ENCODE measurements at regions not wholly inside any gene's neighbourhood (a gene's known extent, or its start where the extent isn't known, plus 50 kb on each side); places are given as distances from the start of the nearest gene placed in this dataset.

DNA sequence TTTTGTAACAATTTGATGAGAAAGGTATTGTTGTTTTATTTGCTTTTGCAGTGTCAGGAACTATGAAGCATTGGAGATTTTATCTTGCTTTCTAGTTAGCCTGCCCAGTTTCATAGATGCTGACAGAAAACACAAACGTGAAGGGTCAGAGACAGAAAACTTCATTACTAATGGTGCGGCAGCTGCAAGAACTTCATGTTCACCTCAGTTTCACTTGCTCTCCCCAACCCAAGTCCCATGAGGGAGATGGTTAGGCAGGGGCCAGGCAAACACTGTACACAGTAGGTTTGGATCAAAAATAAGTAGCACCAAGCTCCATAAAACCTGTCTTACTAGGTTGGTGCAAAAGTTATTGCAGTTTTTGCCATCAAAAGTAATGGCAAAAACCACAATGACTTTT, 550.2 kb upstream of the MIR17HG start:
- ChIA-PET CTCF (no interaction called here), POLR2A (ENCODE audit: low non-redundant PET) (no interaction called here)
- no peak for TF ChIP-seq CTCF (conservative IDR thresholded peaks at IDR 0.05; ENCODE audit: low read depth)
- no peak for DNase-seq (ENCODE audit: low spot score)
- no peak overlapping the region for H3K27ac ChIP-seq

- ChIA-PET POLR2A (ENCODE audit: low non-redundant PET) (no interaction called here), CTCF (no interaction called here)
- TF ChIP-seq CTCF (conservative IDR thresholded peaks at IDR 0.05; ENCODE audit: low read depth) = no peak
- no peak for DNase-seq (ENCODE audit: low spot score)
- H3K27ac ChIP-seq = no peak overlapping the region
These were observed 549.1 kb upstream of the MIR17HG start for GRCh38 chr13:90798381-90798780.

GRCh38 chr13:90800082-90800746, 547.3 kb upstream of the MIR17HG start:
- no peak overlapping the region for H3K27ac ChIP-seq
- POLR2A ChIA-PET (ENCODE audit: low non-redundant PET) = no interaction called here
- TF ChIP-seq CTCF (conservative IDR thresholded peaks at IDR 0.05; ENCODE audit: low read depth) = no peak
- CTCF ChIA-PET = interaction anchor here (0.7 kb wide), 1 partner anchor 68 kb away, joined by 3 read pairs; no protein-coding TSS in a partner anchor
- DNase-seq (ENCODE audit: low spot score) = no peak

- TF ChIP-seq CTCF (conservative IDR thresholded peaks at IDR 0.05; ENCODE audit: low read depth) = no peak
- DNase-seq (ENCODE audit: low spot score) = no peak
- CTCF ChIA-PET = no interaction called here
- H3K27ac ChIP-seq = no peak overlapping the region
- POLR2A ChIA-PET (ENCODE audit: low non-redundant PET) = no interaction called here
These were observed 545.9 kb upstream of the MIR17HG start for GRCh38 chr13:90801621-90802020.

DNA sequence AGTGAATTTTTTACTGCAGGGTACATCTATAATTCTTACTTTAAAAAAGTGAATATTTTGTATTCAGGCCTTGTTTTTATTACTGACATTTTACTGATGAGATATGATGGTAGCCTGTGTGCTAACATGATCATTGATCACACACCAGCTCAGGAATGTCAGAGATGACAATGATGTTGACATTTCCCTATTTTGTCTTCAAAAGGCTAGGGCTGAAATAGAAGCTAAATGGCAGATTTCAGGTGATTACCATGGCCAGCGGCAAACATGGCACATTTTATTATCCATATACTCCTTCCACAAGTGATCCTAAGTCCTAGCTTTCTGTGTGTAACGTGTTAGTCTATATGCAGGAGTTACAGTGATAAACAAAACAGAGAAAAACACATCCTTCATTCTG, 544.3 kb upstream of the MIR17HG start:
- DNase-seq (ENCODE audit: low spot score) = no peak
- ChIA-PET POLR2A (ENCODE audit: low non-redundant PET) (no interaction called here), CTCF (no interaction called here)
- no peak overlapping the region for H3K27ac ChIP-seq
- no peak for TF ChIP-seq CTCF (conservative IDR thresholded peaks at IDR 0.05; ENCODE audit: low read depth)

- no peak for DNase-seq (ENCODE audit: low spot score)
- TF ChIP-seq CTCF (conservative IDR thresholded peaks at IDR 0.05; ENCODE audit: low read depth) = no peak
- CTCF ChIA-PET = no interaction called here
- POLR2A ChIA-PET (ENCODE audit: low non-redundant PET) = no interaction called here
- H3K27ac ChIP-seq = no peak overlapping the region
These were observed 541.4 kb upstream of the MIR17HG start for GRCh38 chr13:90806016-90806615.

All from RWPE1 (cell line).